Parathyroid adenoma (tissue), 2 donors: ENCODE measurements at regions not wholly inside any gene's neighbourhood (a gene's known extent, or its start where the extent isn't known, plus 50 kb on each side); places are given as distances from the start of the nearest gene placed in this dataset.

Experiments used
- H2AFZ ChIP-seq: fragments of 300-600 bp; sonication (generic); one replicate; pipeline ENCODE4 v1.7.0; 2017; ENCODE audit warnings: antibody characterized with exemption, mild to moderate bottlenecking
- H3K27ac ChIP-seq: fragments of 300-600 bp; sonication (generic); one replicate; pipeline ENCODE4 v1.7.0; 2017
- H3K27me3 ChIP-seq: fragments of 300-600 bp; sonication (generic); one replicate; pipeline ENCODE4 v1.7.0; 2017; ENCODE audit warnings: low read length; ENCODE audit not compliant: control insufficient read depth, insufficient read depth
- H3K36me3 ChIP-seq: fragments of 300-600 bp; sonication (generic); one replicate; pipeline ENCODE4 v1.7.0; 2017; ENCODE audit warnings: low read length; ENCODE audit not compliant: control insufficient read depth, insufficient read depth
- H3K4me1 ChIP-seq: fragments of 300-600 bp; sonication (generic); one replicate; pipeline ENCODE4 v1.7.0; 2017; ENCODE audit warnings: control low read depth
- H3K4me2 ChIP-seq: fragments of 300-600 bp; sonication (generic); one replicate; pipeline ENCODE4 v1.7.0; 2017; ENCODE audit warnings: low read length
- H3K4me3 ChIP-seq: fragments of 300-600 bp; sonication (generic); one replicate; pipeline ENCODE4 v1.7.0; 2017; ENCODE audit warnings: low read depth, low read length
- H3K79me2 ChIP-seq: fragments of 300-600 bp; sonication (generic); one replicate; pipeline ENCODE4 v1.7.0; 2017; ENCODE audit warnings: control low read depth
- H3K9ac ChIP-seq: fragments of 300-600 bp; sonication (generic); one replicate; pipeline ENCODE4 v1.7.0; 2017; ENCODE audit warnings: mild to moderate bottlenecking
- H3K9me3 ChIP-seq: fragments of 300-600 bp; sonication (generic); one replicate; pipeline ENCODE4 v1.7.0; 2017; ENCODE audit warnings: low read length; ENCODE audit not compliant: control insufficient read depth
- CTCF ChIP-seq: fragments of 300-600 bp; sonication (generic); IDR thresholded peaks from one replicate; pipeline ENCODE4 v1.7.0; 2017; ENCODE audit warnings: antibody characterized with exemption, mild to moderate bottlenecking
- donor health status: primary hyperparathyroidism.

- H3K4me1 ChIP-seq, result no peaks in the 10 kb centered on the region
- no peaks in the 10 kb centered on the region for H3K9me3 ChIP-seq
- no peak overlapping the region for H3K27ac ChIP-seq
- no peak overlapping the region for H3K4me2 ChIP-seq
- peaks cover 7% of the 10 kb centered on the region for H3K79me2 ChIP-seq
- no peak overlapping the region for H2AFZ ChIP-seq
- H3K27me3 ChIP-seq, result no peaks in the 10 kb centered on the region
- no peaks in the 10 kb centered on the region for H3K36me3 ChIP-seq
- no peak for TF ChIP-seq CTCF
- no peak overlapping the region for H3K9ac ChIP-seq
- no peak overlapping the region for H3K4me3 ChIP-seq
These were observed 233.9 kb upstream of the SGCD start for GRCh38 chr5:156093024-156093423.

GRCh38 chr5:156094001-156094400, 233.0 kb upstream of the SGCD start:
- Histone ChIP-seq H3K27ac (no peak overlapping the region), H3K9ac (no peak overlapping the region), H3K36me3 (no peaks in the 10 kb centered on the region), H3K4me1 (no peaks in the 10 kb centered on the region), H3K9me3 (no peaks in the 10 kb centered on the region), H2AFZ (no peak overlapping the region), H3K4me3 (no peak overlapping the region), H3K27me3 (no peaks in the 10 kb centered on the region), H3K4me2 (no peak overlapping the region), H3K79me2 (peaks cover 7% of the 10 kb centered on the region)
- no peak for TF ChIP-seq CTCF

- no peak overlapping the region for H2AFZ ChIP-seq
- no peaks in the 10 kb centered on the region for H3K4me1 ChIP-seq
- no peak for TF ChIP-seq CTCF
- H3K36me3 ChIP-seq, result no peaks in the 10 kb centered on the region
- no peak overlapping the region for H3K27ac ChIP-seq
- no peak overlapping the region for H3K4me2 ChIP-seq
- no peaks in the 10 kb centered on the region for H3K79me2 ChIP-seq
- H3K4me3 ChIP-seq, result no peak overlapping the region
- no peaks in the 10 kb centered on the region for H3K9me3 ChIP-seq
- no peaks in the 10 kb centered on the region for H3K27me3 ChIP-seq
- no peak overlapping the region for H3K9ac ChIP-seq
These were observed 231.2 kb upstream of the SGCD start for GRCh38 chr5:156095709-156096241.

- Histone ChIP-seq H3K4me3 (no peak overlapping the region), H3K79me2 (no peaks in the 10 kb centered on the region), H2AFZ (no peak overlapping the region), H3K27me3 (no peaks in the 10 kb centered on the region), H3K9me3 (no peaks in the 10 kb centered on the region), H3K4me1 (no peaks in the 10 kb centered on the region), H3K36me3 (no peaks in the 10 kb centered on the region), H3K27ac (no peak overlapping the region), H3K4me2 (no peak overlapping the region), H3K9ac (no peak overlapping the region)
- no peak for TF ChIP-seq CTCF
These were observed 230.7 kb upstream of the SGCD start for GRCh38 chr5:156096259-156096658.

- H3K27me3 ChIP-seq, result no peaks in the 10 kb centered on the region
- H3K9me3 ChIP-seq, result no peaks in the 10 kb centered on the region
- no peak overlapping the region for H3K27ac ChIP-seq
These were observed 223.6 kb upstream of the SGCD start for GRCh38 chr5:156103155-156103885.

More at GRCh38 chr5:156103155-156103885, 223.6 kb upstream of the SGCD start:
- TF ChIP-seq CTCF, result no peak
- Histone ChIP-seq H3K4me3 (no peak overlapping the region), H3K36me3 (no peaks in the 10 kb centered on the region), H3K4me2 (no peak overlapping the region), H3K79me2 (no peaks in the 10 kb centered on the region), H3K9ac (no peak overlapping the region), H2AFZ (no peak overlapping the region), H3K4me1 (no peaks in the 10 kb centered on the region)
